ENCODE measurements at regions not wholly inside any gene's neighbourhood (a gene's known extent, or its start where the extent isn't known, plus 50 kb on each side); places are given as distances from the start of the nearest gene placed in this dataset.

DNA sequence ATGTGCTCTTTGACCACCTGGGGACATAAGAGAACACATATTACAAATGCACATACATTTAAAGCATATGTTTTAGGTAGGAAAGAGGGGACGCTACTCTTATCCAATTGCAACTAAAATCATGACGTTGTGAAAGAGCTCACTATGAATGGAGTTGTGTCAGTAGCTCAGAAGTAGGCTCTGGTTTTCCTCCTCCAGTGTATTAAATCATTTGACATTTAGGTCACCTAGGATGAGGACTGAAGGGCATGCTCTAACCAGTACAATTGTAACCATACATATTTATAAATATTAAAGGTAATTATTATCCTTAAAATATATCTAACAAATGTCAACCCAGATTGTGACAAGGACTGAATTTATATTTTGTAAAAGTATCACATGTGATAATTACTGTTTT is 389.0 kb downstream of the KLF12 start:
- ATAC-seq: no peak
- no peak for DNase-seq (ENCODE audit: low spot score)
- Mint-ChIP-seq H3K4me1 (peaks cover 17% of the 10 kb centered on the region), H3K27me3 (ENCODE audit: low read depth) (no peaks in the 10 kb centered on the region), H3K36me3 (peaks cover 8% of the 10 kb centered on the region), H3K4me3 (no peak overlapping the region), H3K27ac (no peak overlapping the region), H3K9me3 (peaks cover 8% of the 10 kb centered on the region)
- ChIA-PET POLR2A (no interaction called here), CTCF (no interaction called here)
- TF ChIP-seq ZNF232 (CRISPR knock-in tag; IDR thresholded peaks at IDR 0.05) (no peak), GRHL2 (CRISPR knock-in tag; IDR thresholded peaks at IDR 0.05; ENCODE audit: insufficient replicate concordance, severe bottlenecking) (no peak), TEAD1 (CRISPR knock-in tag; IDR thresholded peaks at IDR 0.05) (no peak)
- TF ChIP-seq, protein P1, sequence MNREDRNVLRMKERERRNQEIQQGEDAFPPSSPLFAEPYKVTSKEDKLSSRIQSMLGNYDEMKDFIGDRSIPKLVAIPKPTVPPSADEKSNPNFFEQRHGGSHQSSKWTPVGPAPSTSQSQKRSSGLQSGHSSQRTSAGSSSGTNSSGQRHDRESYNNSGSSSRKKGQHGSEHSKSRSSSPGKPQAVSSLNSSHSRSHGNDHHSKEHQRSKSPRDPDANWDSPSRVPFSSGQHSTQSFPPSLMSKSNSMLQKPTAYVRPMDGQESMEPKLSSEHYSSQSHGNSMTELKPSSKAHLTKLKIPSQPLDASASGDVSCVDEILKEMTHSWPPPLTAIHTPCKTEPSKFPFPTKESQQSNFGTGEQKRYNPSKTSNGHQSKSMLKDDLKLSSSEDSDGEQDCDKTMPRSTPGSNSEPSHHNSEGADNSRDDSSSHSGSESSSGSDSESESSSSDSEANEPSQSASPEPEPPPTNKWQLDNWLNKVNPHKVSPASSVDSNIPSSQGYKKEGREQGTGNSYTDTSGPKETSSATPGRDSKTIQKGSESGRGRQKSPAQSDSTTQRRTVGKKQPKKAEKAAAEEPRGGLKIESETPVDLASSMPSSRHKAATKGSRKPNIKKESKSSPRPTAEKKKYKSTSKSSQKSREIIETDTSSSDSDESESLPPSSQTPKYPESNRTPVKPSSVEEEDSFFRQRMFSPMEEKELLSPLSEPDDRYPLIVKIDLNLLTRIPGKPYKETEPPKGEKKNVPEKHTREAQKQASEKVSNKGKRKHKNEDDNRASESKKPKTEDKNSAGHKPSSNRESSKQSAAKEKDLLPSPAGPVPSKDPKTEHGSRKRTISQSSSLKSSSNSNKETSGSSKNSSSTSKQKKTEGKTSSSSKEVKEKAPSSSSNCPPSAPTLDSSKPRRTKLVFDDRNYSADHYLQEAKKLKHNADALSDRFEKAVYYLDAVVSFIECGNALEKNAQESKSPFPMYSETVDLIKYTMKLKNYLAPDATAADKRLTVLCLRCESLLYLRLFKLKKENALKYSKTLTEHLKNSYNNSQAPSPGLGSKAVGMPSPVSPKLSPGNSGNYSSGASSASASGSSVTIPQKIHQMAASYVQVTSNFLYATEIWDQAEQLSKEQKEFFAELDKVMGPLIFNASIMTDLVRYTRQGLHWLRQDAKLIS (CRISPR knock-in tag; IDR thresholded peaks at IDR 0.05; ENCODE audit: borderline replicate concordance): no peak
- TF ChIP-seq, protein P2, sequence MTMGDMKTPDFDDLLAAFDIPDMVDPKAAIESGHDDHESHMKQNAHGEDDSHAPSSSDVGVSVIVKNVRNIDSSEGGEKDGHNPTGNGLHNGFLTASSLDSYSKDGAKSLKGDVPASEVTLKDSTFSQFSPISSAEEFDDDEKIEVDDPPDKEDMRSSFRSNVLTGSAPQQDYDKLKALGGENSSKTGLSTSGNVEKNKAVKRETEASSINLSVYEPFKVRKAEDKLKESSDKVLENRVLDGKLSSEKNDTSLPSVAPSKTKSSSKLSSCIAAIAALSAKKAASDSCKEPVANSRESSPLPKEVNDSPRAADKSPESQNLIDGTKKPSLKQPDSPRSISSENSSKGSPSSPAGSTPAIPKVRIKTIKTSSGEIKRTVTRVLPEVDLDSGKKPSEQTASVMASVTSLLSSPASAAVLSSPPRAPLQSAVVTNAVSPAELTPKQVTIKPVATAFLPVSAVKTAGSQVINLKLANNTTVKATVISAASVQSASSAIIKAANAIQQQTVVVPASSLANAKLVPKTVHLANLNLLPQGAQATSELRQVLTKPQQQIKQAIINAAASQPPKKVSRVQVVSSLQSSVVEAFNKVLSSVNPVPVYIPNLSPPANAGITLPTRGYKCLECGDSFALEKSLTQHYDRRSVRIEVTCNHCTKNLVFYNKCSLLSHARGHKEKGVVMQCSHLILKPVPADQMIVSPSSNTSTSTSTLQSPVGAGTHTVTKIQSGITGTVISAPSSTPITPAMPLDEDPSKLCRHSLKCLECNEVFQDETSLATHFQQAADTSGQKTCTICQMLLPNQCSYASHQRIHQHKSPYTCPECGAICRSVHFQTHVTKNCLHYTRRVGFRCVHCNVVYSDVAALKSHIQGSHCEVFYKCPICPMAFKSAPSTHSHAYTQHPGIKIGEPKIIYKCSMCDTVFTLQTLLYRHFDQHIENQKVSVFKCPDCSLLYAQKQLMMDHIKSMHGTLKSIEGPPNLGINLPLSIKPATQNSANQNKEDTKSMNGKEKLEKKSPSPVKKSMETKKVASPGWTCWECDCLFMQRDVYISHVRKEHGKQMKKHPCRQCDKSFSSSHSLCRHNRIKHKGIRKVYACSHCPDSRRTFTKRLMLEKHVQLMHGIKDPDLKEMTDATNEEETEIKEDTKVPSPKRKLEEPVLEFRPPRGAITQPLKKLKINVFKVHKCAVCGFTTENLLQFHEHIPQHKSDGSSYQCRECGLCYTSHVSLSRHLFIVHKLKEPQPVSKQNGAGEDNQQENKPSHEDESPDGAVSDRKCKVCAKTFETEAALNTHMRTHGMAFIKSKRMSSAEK (CRISPR knock-in tag; IDR thresholded peaks at IDR 0.05; ENCODE audit: borderline replicate concordance): no peak

DNA sequence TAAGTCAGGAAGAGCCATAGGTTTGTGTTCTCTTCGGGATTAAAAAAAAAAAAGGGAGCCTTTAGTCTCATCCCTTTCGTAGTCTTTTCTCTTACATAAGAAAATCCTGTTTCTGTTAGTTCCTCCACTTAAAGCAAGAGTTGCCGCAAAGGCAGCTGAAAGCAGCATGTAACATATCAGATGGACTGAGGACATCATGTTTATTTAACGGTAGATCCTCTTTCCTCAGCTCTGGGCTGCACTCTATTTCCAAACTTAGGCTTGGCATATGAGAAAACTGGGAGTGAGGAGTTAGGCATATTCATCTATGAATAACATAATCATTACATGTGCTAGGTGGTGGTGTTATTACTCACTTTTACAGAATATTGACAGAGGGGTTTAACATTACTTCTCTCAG is 391.2 kb downstream of the KLF12 start:
- ATAC-seq (no peak), DNase-seq (ENCODE audit: low spot score) (no peak)
- ChIA-PET POLR2A (no interaction called here), CTCF (no interaction called here)
- no peaks in the 10 kb centered on the region for H3K9me3 Mint-ChIP-seq
- no peaks in the 10 kb centered on the region; the same call in 1 of the 2 replicates for H3K36me3 Mint-ChIP-seq
- no peak overlapping the region for H3K27ac Mint-ChIP-seq
- no peak for TF ChIP-seq ZNF671 (CRISPR knock-in tag; IDR thresholded peaks at IDR 0.05)
- TF ChIP-seq OVOL2 (CRISPR knock-in tag; IDR thresholded peaks at IDR 0.05; ENCODE audit: borderline replicate concordance): no peak
- TF ChIP-seq ZNF416 (CRISPR knock-in tag; IDR thresholded peaks at IDR 0.05): no peak
- TF ChIP-seq, protein P3, sequence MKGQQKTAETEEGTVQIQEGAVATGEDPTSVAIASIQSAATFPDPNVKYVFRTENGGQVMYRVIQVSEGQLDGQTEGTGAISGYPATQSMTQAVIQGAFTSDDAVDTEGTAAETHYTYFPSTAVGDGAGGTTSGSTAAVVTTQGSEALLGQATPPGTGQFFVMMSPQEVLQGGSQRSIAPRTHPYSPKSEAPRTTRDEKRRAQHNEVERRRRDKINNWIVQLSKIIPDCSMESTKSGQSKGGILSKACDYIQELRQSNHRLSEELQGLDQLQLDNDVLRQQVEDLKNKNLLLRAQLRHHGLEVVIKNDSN (CRISPR knock-in tag; IDR thresholded peaks at IDR 0.05): no peak
- TF ChIP-seq NR1H2 (CRISPR knock-in tag; IDR thresholded peaks at IDR 0.05): no peak
- TF ChIP-seq, protein P4, sequence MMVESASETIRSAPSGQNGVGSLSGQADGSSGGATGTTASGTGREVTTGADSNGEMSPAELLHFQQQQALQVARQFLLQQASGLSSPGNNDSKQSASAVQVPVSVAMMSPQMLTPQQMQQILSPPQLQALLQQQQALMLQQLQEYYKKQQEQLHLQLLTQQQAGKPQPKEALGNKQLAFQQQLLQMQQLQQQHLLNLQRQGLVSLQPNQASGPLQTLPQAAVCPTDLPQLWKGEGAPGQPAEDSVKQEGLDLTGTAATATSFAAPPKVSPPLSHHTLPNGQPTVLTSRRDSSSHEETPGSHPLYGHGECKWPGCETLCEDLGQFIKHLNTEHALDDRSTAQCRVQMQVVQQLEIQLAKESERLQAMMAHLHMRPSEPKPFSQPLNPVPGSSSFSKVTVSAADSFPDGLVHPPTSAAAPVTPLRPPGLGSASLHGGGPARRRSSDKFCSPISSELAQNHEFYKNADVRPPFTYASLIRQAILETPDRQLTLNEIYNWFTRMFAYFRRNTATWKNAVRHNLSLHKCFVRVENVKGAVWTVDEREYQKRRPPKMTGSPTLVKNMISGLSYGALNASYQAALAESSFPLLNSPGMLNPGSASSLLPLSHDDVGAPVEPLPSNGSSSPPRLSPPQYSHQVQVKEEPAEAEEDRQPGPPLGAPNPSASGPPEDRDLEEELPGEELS (CRISPR knock-in tag; IDR thresholded peaks at IDR 0.05): no peak
- no peak for TF ChIP-seq NR2C2 (CRISPR knock-in tag; IDR thresholded peaks at IDR 0.05)
- TF ChIP-seq, protein P5, sequence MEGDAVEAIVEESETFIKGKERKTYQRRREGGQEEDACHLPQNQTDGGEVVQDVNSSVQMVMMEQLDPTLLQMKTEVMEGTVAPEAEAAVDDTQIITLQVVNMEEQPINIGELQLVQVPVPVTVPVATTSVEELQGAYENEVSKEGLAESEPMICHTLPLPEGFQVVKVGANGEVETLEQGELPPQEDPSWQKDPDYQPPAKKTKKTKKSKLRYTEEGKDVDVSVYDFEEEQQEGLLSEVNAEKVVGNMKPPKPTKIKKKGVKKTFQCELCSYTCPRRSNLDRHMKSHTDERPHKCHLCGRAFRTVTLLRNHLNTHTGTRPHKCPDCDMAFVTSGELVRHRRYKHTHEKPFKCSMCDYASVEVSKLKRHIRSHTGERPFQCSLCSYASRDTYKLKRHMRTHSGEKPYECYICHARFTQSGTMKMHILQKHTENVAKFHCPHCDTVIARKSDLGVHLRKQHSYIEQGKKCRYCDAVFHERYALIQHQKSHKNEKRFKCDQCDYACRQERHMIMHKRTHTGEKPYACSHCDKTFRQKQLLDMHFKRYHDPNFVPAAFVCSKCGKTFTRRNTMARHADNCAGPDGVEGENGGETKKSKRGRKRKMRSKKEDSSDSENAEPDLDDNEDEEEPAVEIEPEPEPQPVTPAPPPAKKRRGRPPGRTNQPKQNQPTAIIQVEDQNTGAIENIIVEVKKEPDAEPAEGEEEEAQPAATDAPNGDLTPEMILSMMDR (IDR thresholded peaks at IDR 0.05): no peak
- no peak for TF ChIP-seq HMGA2 (CRISPR knock-in tag; IDR thresholded peaks at IDR 0.05)
- TF ChIP-seq TCF7 (CRISPR knock-in tag; IDR thresholded peaks at IDR 0.05; ENCODE audit: low read depth): no peak
- no peak for TF ChIP-seq RORB (CRISPR knock-in tag; IDR thresholded peaks at IDR 0.05)
- TF ChIP-seq, protein P6, sequence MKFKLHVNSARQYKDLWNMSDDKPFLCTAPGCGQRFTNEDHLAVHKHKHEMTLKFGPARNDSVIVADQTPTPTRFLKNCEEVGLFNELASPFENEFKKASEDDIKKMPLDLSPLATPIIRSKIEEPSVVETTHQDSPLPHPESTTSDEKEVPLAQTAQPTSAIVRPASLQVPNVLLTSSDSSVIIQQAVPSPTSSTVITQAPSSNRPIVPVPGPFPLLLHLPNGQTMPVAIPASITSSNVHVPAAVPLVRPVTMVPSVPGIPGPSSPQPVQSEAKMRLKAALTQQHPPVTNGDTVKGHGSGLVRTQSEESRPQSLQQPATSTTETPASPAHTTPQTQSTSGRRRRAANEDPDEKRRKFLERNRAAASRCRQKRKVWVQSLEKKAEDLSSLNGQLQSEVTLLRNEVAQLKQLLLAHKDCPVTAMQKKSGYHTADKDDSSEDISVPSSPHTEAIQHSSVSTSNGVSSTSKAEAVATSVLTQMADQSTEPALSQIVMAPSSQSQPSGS (CRISPR knock-in tag; IDR thresholded peaks at IDR 0.05; ENCODE audit: borderline replicate concordance, low read depth): no peak
- peaks cover 17% of the 10 kb centered on the region for H3K4me1 Mint-ChIP-seq
- H3K4me3 Mint-ChIP-seq: no peak overlapping the region
- H3K27me3 Mint-ChIP-seq (ENCODE audit: low read depth): no peaks in the 10 kb centered on the region

All from WTC11 (cell line).